ENCODE measurements at regions not wholly inside any gene's neighbourhood (a gene's known extent, or its start where the extent isn't known, plus 50 kb on each side); places are given as distances from the start of the nearest gene placed in this dataset.

GRCh38 chr7:42774436-42774835, 137.4 kb downstream of the C7orf25 start:
- H3K9me3 Mint-ChIP-seq = peaks cover 8% of the 10 kb centered on the region
- no peaks in the 10 kb centered on the region for H3K36me3 Mint-ChIP-seq
- H3K4me3 Mint-ChIP-seq = no peak overlapping the region
- ATAC-seq = no peak
- H3K4me1 Mint-ChIP-seq = no peaks in the 10 kb centered on the region
- no peak overlapping the region for H3K27ac Mint-ChIP-seq
- H3K27me3 Mint-ChIP-seq = no peaks in the 10 kb centered on the region

DNA sequence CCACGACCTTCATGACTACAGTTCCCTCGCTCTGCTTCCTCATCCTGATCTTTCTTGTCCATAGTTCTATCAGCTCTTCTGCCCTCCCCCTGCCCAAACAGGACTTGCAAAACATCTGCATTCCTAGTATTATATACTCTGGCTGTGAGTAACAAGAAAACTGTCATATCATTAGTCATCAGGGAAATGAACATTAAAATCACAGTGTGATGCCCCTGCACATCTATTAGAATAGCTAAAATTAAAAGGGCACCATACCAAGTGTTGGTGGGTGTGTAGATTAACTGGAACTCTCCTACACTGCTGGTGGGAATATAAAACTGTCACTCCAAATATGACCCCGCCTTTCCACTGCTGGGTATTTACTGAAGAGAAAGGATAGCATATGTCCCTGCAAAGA, 141.8 kb downstream of the C7orf25 start:
- Mint-ChIP-seq H3K4me3 (no peak overlapping the region), H3K27ac (no peak overlapping the region), H3K27me3 (peaks cover 11% of the 10 kb centered on the region), H3K9me3 (peaks cover 3% of the 10 kb centered on the region), H3K4me1 (no peaks in the 10 kb centered on the region), H3K36me3 (no peaks in the 10 kb centered on the region)
- no peak for ATAC-seq

GRCh38 chr7:42768045-42768444, 143.8 kb downstream of the C7orf25 start:
- Mint-ChIP-seq H3K27ac (no peak overlapping the region), H3K4me1 (no peaks in the 10 kb centered on the region), H3K9me3 (peaks cover 7% of the 10 kb centered on the region), H3K4me3 (no peak overlapping the region), H3K27me3 (peaks cover 28% of the 10 kb centered on the region), H3K36me3 (no peaks in the 10 kb centered on the region)
- ATAC-seq = no peak

DNA sequence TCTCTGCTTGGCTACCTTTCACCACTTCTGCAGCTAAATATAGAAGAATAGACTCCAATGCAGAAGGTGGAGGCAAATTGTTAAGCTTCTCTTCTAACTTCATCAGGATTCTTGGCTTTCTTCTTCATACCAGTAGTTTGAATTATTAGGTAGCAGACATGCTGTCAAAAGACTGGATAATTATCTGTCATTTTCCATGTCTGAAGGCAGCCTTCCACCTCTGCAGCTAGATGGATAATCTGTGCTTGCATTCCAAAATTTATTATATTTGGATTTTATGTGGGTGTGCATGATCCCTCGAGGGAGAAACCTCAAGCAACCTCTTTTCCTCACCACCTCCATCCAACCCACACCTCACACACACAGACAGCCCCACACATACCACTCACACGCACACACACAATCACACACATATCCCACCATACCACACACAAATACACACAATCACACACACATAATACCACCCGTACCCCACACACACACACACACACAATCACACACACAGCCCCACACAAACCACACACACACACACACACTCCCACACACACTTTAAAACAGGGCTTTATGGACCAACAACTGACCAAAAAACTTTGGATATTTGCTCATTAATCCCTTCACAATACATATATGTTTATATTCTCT, 145.0 kb downstream of the C7orf25 start:
- no peak overlapping the region for H3K4me3 Mint-ChIP-seq
- no peaks in the 10 kb centered on the region for H3K4me1 Mint-ChIP-seq
- H3K9me3 Mint-ChIP-seq = peaks cover 7% of the 10 kb centered on the region
- ATAC-seq = no peak
- H3K27ac Mint-ChIP-seq = no peak overlapping the region
- no peaks in the 10 kb centered on the region for H3K36me3 Mint-ChIP-seq
- H3K27me3 Mint-ChIP-seq = peaks cover 30% of the 10 kb centered on the region

- Mint-ChIP-seq H3K4me3 (no peak overlapping the region), H3K27ac (no peak overlapping the region), H3K27me3 (peaks cover 30% of the 10 kb centered on the region), H3K9me3 (peaks cover 7% of the 10 kb centered on the region), H3K4me1 (no peaks in the 10 kb centered on the region), H3K36me3 (no peaks in the 10 kb centered on the region)
- ATAC-seq = no peak
Observed at GRCh38 chr7:42765931-42766330, 145.9 kb downstream of the C7orf25 start.

DNA sequence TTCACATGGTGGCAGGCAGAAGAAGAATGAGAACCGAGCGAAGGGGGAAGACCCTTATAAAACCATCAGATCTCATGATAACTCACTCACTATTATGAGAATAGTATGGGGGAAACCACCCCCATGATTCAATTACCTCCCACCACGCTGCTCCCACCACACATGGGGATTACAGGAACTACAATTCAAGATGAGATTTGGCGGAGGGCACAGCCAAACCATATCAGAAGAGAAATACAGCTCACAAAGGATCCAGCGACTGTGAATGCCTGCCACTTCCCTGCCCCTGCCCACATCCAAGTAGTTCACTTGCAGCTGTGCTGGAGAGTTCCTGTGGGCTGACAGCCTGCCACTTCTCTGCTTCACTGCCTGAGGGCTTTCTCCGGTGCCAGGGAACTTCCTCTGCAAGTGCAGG, 148.7 kb downstream of the C7orf25 start:
- peaks cover 30% of the 10 kb centered on the region for H3K27me3 Mint-ChIP-seq
- no peak overlapping the region for H3K4me3 Mint-ChIP-seq
- no peaks in the 10 kb centered on the region for H3K4me1 Mint-ChIP-seq
- no peaks in the 10 kb centered on the region for H3K36me3 Mint-ChIP-seq
- no peak overlapping the region for H3K27ac Mint-ChIP-seq
- no peak for ATAC-seq
- H3K9me3 Mint-ChIP-seq = peaks cover 7% of the 10 kb centered on the region

- H3K9me3 Mint-ChIP-seq = peaks cover 4% of the 10 kb centered on the region
- no peak overlapping the region for H3K27ac Mint-ChIP-seq
- no peaks in the 10 kb centered on the region for H3K36me3 Mint-ChIP-seq
- ATAC-seq = no peak
- no peak overlapping the region for H3K4me3 Mint-ChIP-seq
- H3K4me1 Mint-ChIP-seq = no peaks in the 10 kb centered on the region
- H3K27me3 Mint-ChIP-seq = peaks cover 19% of the 10 kb centered on the region
Observed at GRCh38 chr7:42761486-42761885, 150.4 kb downstream of the C7orf25 start.

GRCh38 chr7:42758124-42758523, 153.7 kb downstream of the C7orf25 start:
- Mint-ChIP-seq H3K9me3 (no peaks in the 10 kb centered on the region), H3K4me3 (no peak overlapping the region), H3K36me3 (no peaks in the 10 kb centered on the region)

DNA sequence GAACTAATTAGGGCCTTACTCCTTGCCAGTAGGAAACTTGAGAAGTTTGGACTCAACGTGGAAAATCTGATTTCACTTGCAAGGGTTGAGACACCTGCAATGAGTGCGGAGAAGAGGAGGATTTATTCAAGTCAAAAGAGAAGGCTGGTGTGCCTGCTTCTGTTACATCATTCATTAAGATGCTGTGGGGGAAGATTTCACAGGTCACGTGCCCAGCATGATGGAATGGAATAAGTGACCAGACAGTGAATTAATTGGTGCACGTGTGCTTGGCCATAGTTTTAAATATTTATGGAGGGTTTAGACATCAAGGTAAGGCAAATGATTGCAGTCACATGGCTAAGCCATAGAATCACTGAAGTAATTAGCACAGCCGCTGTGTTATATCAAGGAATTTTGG, 155.0 kb downstream of the C7orf25 start:
- Mint-ChIP-seq H3K27me3 (no peaks in the 10 kb centered on the region), H3K4me3 (no peak overlapping the region), H3K9me3 (no peaks in the 10 kb centered on the region), H3K4me1 (no peaks in the 10 kb centered on the region), H3K36me3 (no peaks in the 10 kb centered on the region), H3K27ac (no peak overlapping the region)
- no peak for ATAC-seq

More at GRCh38 chr7:42758124-42758523, 153.7 kb downstream of the C7orf25 start:
- Mint-ChIP-seq H3K27ac (no peak overlapping the region), H3K27me3 (peaks cover 2% of the 10 kb centered on the region), H3K4me1 (no peaks in the 10 kb centered on the region)
- ATAC-seq = no peak

GRCh38 chr7:42753811-42754363, 158.0 kb downstream of the C7orf25 start:
- H3K36me3 Mint-ChIP-seq = no peaks in the 10 kb centered on the region
- H3K27me3 Mint-ChIP-seq = no peaks in the 10 kb centered on the region
- H3K27ac Mint-ChIP-seq = no peak overlapping the region
- H3K9me3 Mint-ChIP-seq = no peaks in the 10 kb centered on the region
- no peak overlapping the region for H3K4me3 Mint-ChIP-seq
- no peak for ATAC-seq
- H3K4me1 Mint-ChIP-seq = no peaks in the 10 kb centered on the region

DNA sequence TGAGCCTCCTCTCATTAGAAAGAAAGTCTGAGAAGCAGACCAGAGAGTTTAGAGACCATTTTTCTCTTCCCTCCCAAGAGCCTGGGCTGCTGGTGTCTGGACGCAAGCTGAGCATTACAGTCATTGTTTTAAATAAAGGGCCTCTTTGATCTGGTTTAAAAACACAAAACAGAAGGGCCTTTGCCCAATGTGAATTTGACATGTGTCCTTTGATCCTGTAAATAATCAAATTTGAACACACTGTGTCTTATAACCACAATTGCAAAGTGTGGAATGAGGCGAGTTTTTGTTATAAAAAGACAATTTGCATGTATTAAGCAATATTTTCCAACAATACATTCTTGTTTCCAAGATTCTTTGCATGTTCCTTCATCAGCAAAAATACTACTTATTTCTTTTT, 158.5 kb downstream of the C7orf25 start:
- Mint-ChIP-seq H3K4me3 (no peak overlapping the region), H3K27ac (no peak overlapping the region), H3K27me3 (no peaks in the 10 kb centered on the region), H3K9me3 (no peaks in the 10 kb centered on the region), H3K36me3 (no peaks in the 10 kb centered on the region), H3K4me1 (no peaks in the 10 kb centered on the region)
- no peak for ATAC-seq

GRCh38 chr7:42750172-42750571, 161.7 kb downstream of the C7orf25 start:
- Mint-ChIP-seq H3K27ac (no peak overlapping the region), H3K36me3 (no peaks in the 10 kb centered on the region), H3K27me3 (no peaks in the 10 kb centered on the region), H3K9me3 (peaks cover 3% of the 10 kb centered on the region), H3K4me3 (no peak overlapping the region), H3K4me1 (no peaks in the 10 kb centered on the region)
- ATAC-seq = no peak

- Mint-ChIP-seq H3K4me1 (no peaks in the 10 kb centered on the region), H3K27me3 (no peaks in the 10 kb centered on the region), H3K9me3 (peaks cover 3% of the 10 kb centered on the region), H3K4me3 (no peak overlapping the region), H3K36me3 (no peaks in the 10 kb centered on the region), H3K27ac (no peak overlapping the region)
- ATAC-seq = no peak
Observed at GRCh38 chr7:42747044-42747443, 164.8 kb downstream of the C7orf25 start.

GRCh38 chr7:42746214-42746613, 165.7 kb downstream of the C7orf25 start:
- no peak overlapping the region for H3K27ac Mint-ChIP-seq
- H3K27me3 Mint-ChIP-seq = no peaks in the 10 kb centered on the region
- H3K4me1 Mint-ChIP-seq = no peaks in the 10 kb centered on the region
- H3K4me3 Mint-ChIP-seq = no peak overlapping the region
- ATAC-seq = no peak
- H3K9me3 Mint-ChIP-seq = peaks cover 3% of the 10 kb centered on the region
- no peaks in the 10 kb centered on the region for H3K36me3 Mint-ChIP-seq

- no peak overlapping the region for H3K27ac Mint-ChIP-seq
- H3K9me3 Mint-ChIP-seq = peaks cover 3% of the 10 kb centered on the region
- no peak for ATAC-seq
- H3K4me3 Mint-ChIP-seq = no peak overlapping the region
- H3K36me3 Mint-ChIP-seq = no peaks in the 10 kb centered on the region
- H3K27me3 Mint-ChIP-seq = no peaks in the 10 kb centered on the region
- H3K4me1 Mint-ChIP-seq = no peaks in the 10 kb centered on the region
Observed at GRCh38 chr7:42745357-42746059, 166.4 kb downstream of the C7orf25 start.

DNA sequence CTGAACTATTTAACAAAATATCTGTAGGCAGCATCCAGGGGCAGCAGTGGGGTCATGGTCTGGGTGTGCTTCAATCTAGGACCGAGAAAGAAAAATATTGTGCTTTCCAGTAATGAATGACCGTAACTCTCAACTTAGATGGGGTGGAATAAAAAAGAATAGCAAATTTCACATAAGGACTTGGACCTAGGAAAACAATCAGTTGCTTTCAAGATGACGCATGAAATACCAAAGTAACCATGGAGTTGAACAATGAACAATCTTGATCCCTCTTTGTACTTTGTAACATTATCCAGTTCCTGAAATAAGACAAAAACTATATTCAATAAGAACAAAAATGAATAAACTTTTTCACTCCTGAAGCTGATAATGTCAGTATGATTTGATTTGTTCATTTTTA, 167.1 kb downstream of the C7orf25 start:
- no peak for ATAC-seq
- Mint-ChIP-seq H3K9me3 (peaks cover 3% of the 10 kb centered on the region), H3K27ac (no peak overlapping the region), H3K27me3 (no peaks in the 10 kb centered on the region), H3K36me3 (no peaks in the 10 kb centered on the region), H3K4me3 (no peak overlapping the region), H3K4me1 (no peaks in the 10 kb centered on the region)
